Nephron (organoid): ENCODE measurements at regions not wholly inside any gene's neighbourhood (a gene's known extent, or its start where the extent isn't known, plus 50 kb on each side); places are given as distances from the start of the nearest gene placed in this dataset.
"Not testable (repeated sequence)": the region's sequence is repeated elsewhere in the genome, so short reads cannot be mapped to it uniquely, and the experiment has no call there.

Experiments used
- H3K27ac Mint-ChIP-seq, 3 experiments: 2 replicates each; pipeline ENCODE4 v1.8.0; 2020; ENCODE audit warnings: mixed read lengths in 3 of 3, mild to moderate bottlenecking in 2 of 3, moderate library complexity in 1 of 3
- H3K27me3 Mint-ChIP-seq: 2 replicates; pipeline ENCODE4 v1.8.0; 2021; ENCODE audit warnings: low read depth, mild to moderate bottlenecking, moderate library complexity, mixed read lengths
- H3K36me3 Mint-ChIP-seq: 2 replicates; pipeline ENCODE4 v1.8.0; 2020; ENCODE audit warnings: low read depth, mixed read lengths
- H3K4me1 Mint-ChIP-seq: 2 replicates; pipeline ENCODE4 v1.8.0; 2020; ENCODE audit warnings: mixed read lengths
- H3K4me3 Mint-ChIP-seq, 3 experiments: 2 replicates each; pipeline ENCODE4 v1.8.0; 2020; ENCODE audit warnings: mild to moderate bottlenecking in 3 of 3, mixed read lengths in 3 of 3, moderate library complexity in 2 of 3
- H3K9me3 Mint-ChIP-seq: 2 replicates; pipeline ENCODE4 v1.8.0; 2020; ENCODE audit warnings: mixed read lengths
- TF ChIP-seq, protein P1 (sequence below), 3 experiments: fragments of 200-600 bp; sonication (generic); IDR thresholded peaks; one replicate each; pipeline ENCODE4 v1.5.0; 2021; ENCODE audit warnings: antibody characterized with exemption in 3 of 3; ENCODE audit not compliant: unreplicated experiment in 3 of 3

DNA sequence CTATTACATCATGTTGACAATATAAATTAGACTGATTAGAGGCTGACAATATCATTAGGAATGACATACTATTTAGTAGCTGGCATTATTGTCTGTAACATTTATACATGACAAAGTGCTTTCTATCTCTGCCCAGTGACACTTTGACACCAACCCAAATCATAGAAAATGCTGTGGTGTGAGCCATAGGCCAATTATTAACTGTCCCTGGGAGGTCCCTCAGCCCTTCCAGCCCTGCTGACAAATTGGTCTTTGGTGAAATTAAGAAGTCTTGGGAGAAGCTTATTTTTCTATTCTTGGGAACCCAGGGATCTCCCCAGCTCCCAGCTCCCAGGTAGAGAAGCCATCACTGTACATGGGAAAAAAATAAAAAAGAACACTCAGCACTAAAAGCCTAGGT is 179.6 kb downstream of the AIPL1 start:
- TF ChIP-seq, protein P1, sequence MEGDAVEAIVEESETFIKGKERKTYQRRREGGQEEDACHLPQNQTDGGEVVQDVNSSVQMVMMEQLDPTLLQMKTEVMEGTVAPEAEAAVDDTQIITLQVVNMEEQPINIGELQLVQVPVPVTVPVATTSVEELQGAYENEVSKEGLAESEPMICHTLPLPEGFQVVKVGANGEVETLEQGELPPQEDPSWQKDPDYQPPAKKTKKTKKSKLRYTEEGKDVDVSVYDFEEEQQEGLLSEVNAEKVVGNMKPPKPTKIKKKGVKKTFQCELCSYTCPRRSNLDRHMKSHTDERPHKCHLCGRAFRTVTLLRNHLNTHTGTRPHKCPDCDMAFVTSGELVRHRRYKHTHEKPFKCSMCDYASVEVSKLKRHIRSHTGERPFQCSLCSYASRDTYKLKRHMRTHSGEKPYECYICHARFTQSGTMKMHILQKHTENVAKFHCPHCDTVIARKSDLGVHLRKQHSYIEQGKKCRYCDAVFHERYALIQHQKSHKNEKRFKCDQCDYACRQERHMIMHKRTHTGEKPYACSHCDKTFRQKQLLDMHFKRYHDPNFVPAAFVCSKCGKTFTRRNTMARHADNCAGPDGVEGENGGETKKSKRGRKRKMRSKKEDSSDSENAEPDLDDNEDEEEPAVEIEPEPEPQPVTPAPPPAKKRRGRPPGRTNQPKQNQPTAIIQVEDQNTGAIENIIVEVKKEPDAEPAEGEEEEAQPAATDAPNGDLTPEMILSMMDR (IDR thresholded peaks at IDR 0.05; ENCODE audit: unreplicated experiment in 3 of 3): no peak
- Mint-ChIP-seq H3K9me3 (no peaks in the 10 kb centered on the region), H3K4me3 (no peak overlapping the region), H3K27me3 (peaks cover 16% of the 10 kb centered on the region), H3K27ac (no peak overlapping the region), H3K36me3 (no peaks in the 10 kb centered on the region), H3K4me1 (peaks cover 5% of the 10 kb centered on the region)

DNA sequence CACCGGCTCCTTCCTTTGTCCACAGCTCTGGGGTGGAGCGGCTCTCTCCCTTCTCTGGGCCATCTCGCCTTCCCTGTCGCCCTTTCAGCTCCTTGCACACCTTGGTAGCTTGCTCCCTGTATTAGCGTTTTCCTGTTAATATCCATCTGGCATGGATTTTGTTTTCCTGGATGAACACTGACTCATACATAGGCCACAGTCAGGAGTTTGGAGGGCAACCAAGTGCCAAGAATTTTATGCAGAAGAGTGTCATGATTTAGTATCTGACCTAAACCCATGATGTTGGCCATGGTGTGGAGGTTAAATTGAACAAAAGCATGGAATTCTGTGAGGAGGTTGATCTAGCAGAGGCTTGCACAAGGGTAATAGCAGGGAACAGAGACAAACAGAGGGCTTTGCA is 180.9 kb downstream of the AIPL1 start:
- Mint-ChIP-seq H3K9me3 (no peaks in the 10 kb centered on the region), H3K36me3 (no peaks in the 10 kb centered on the region), H3K27ac (no peak overlapping the region), H3K27me3 (peaks cover 10% of the 10 kb centered on the region), H3K4me3 (no peak overlapping the region), H3K4me1 (peaks cover 5% of the 10 kb centered on the region)
- TF ChIP-seq, protein P1 (IDR thresholded peaks at IDR 0.05; ENCODE audit: unreplicated experiment in 3 of 3): no peak

DNA sequence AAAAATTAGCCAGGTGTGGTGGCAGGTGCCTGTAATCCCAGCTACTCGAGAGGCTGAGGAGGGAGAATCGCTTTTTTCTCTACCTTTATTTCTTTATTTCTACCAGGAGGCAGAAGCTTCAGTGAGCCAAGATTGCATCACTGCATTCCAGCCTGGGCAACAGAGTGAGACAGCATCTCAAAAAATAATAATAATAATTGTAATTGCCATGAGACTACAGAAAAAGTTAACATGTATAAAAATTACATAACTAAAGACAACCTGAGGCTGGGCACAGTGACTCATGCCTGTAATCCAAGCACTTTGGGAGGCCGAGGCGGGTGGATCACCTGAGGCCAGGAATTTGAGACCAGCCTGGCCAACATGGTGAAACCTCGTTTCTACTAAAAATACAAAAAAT is 181.5 kb downstream of the WSCD1 start:
- not testable (repeated sequence) for H3K4me3 Mint-ChIP-seq, H3K9me3 Mint-ChIP-seq, H3K4me1 Mint-ChIP-seq, H3K27ac Mint-ChIP-seq, H3K36me3 Mint-ChIP-seq
- peaks cover 10% of the 10 kb centered on the region for H3K27me3 Mint-ChIP-seq

DNA sequence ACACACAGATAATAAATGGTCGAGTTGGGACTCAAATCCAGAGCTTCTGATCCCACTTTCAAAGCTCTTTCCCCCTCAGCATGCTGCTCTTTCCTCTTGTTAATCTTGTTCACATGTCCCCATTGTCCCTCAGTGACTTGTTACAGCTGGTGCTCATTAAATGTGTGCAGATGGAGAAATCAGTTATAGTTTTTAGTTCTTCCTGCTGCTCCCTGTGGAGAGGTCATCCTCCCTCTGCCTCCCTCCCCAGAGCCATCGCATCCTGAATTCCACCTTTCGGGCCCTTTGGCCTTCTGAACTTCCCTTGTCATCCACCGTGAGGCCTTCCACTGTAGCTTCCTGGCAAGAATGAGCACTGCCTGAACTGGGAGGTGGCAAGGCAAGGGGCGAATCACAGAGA is 179.6 kb downstream of the WSCD1 start:
- Mint-ChIP-seq H3K27ac (peak overlapping the region in 1 of 3 experiments; percentile 26), H3K9me3 (no peaks in the 10 kb centered on the region), H3K4me1 (no peaks in the 10 kb centered on the region), H3K36me3 (no peaks in the 10 kb centered on the region), H3K27me3 (peaks cover 14% of the 10 kb centered on the region), H3K4me3 (no peak overlapping the region)
- TF ChIP-seq, protein P1 (IDR thresholded peaks at IDR 0.05; ENCODE audit: unreplicated experiment in 3 of 3): no peak

DNA sequence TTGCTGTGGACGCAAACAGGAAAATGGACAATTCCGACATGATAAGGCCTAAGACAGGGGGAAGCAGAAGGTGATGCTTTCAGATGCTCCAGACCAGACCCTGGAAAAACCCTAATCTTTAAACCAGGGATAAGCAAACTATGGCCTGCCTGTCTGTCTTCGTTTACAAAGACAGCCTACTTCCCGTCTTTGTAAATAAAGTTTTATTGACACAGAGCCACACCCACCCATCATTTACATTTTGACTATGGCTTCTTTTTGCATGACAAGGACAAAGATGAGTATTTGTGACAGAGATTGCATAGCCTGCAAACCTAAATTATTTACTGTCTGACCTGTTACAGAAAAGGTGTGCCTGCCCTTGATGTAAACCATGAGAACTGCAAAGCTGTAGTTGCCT is 177.9 kb downstream of the WSCD1 start:
- H3K9me3 Mint-ChIP-seq: no peaks in the 10 kb centered on the region
- H3K36me3 Mint-ChIP-seq: no peaks in the 10 kb centered on the region
- peaks cover 19% of the 10 kb centered on the region for H3K27me3 Mint-ChIP-seq
- H3K27ac Mint-ChIP-seq: no peak overlapping the region
- H3K4me1 Mint-ChIP-seq: no peaks in the 10 kb centered on the region
- TF ChIP-seq, protein P1 (IDR thresholded peaks at IDR 0.05; ENCODE audit: unreplicated experiment in 3 of 3): no peak
- no peak overlapping the region for H3K4me3 Mint-ChIP-seq

DNA sequence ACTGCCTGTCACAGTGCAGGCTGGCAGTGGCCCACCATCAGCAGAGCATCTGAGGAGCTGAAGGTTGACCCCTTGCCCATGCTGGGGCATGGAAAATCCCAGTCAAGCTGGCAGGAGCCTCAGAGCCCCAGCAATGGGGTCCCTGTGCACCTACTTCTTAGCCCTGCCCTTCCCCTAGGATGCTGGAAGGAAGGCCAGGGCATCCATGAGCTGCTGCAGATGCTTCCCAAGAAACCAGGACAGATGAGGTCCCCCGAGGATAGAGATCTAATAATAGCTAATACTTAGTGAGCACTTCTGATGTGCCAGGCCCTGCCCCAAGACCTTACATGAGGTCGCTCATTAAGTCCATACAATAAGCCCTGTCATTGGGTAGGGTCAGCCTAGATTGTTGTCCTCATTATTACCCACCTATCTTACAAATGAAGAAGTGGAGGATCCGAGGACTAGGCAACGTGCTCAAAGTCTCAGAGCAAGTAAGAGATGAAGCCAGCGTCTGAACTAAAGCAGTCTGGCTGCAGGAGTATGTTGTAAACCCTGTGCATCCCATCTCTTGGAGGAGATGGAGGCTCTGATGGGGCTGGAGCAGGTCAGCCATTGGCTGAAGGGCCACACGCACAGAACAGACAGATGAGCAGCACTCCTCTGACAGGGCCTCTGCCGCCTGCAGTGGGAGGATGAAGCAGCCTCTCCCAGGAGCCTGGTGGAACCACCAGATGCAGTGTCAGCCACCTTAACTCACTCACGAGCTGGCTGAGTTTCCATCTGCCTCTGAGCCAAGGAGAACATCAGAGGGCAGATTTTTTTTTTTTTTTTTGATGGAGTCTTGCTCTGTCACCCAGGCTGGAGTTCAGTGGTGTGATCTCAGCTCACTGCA is 175.4 kb downstream of the WSCD1 start:
- TF ChIP-seq, protein P1 (IDR thresholded peaks at IDR 0.05; ENCODE audit: unreplicated experiment in 3 of 3): no peak
- H3K9me3 Mint-ChIP-seq: no peaks in the 10 kb centered on the region
- no peak overlapping the region for H3K4me3 Mint-ChIP-seq
- H3K36me3 Mint-ChIP-seq: no peaks in the 10 kb centered on the region
- no peak overlapping the region for H3K27ac Mint-ChIP-seq
- H3K4me1 Mint-ChIP-seq: no peaks in the 10 kb centered on the region
- H3K27me3 Mint-ChIP-seq: peaks cover 38% of the 10 kb centered on the region
